Panc1 (cell line): ENCODE measurements at regions not wholly inside any gene's neighbourhood (a gene's known extent, or its start where the extent isn't known, plus 50 kb on each side); places are given as distances from the start of the nearest gene placed in this dataset.

ENCODE experiments used
- POLR2AphosphoS5 ChIP-seq: IDR thresholded peaks from 2 replicates; pipeline ENCODE4 v1.6.1; 2012; ENCODE audit warnings: mild to moderate bottlenecking, low read depth, low read length, moderate library complexity
- TCF7L2 ChIP-seq: IDR thresholded peaks from 2 replicates; pipeline ENCODE4 v1.6.1; 2011; ENCODE audit warnings: mild to moderate bottlenecking, low read depth, low read length, inconsistent platforms
- TF ChIP-seq, protein P1 (sequence below): fragments of 450-650 bp; IDR thresholded peaks from 2 replicates; pipeline ENCODE4 v1.5.1; 2017; ENCODE audit warnings: mild to moderate bottlenecking

DNA sequence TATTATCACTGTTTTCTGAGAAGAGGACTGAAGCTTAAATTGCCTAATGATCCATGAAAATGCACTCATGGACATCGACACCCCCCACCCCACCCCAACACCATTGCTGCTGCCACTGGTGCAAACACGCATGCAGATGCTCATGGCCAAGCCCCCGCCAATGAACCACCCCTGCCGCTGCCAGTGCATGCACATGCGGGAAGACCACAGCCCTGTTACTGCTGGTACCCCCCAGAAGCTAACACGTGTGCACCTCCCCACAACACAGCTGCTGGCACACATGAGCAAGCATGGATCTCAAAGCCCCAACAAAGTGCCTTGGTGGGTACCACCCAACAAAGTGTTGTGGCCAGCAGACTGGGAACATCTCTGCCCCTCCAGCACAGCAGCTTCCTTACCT lies 594.1 kb upstream of the FAT1 start:
- TF ChIP-seq TCF7L2 (no peak), POLR2AphosphoS5 (no peak)
- TF ChIP-seq, protein P1, sequence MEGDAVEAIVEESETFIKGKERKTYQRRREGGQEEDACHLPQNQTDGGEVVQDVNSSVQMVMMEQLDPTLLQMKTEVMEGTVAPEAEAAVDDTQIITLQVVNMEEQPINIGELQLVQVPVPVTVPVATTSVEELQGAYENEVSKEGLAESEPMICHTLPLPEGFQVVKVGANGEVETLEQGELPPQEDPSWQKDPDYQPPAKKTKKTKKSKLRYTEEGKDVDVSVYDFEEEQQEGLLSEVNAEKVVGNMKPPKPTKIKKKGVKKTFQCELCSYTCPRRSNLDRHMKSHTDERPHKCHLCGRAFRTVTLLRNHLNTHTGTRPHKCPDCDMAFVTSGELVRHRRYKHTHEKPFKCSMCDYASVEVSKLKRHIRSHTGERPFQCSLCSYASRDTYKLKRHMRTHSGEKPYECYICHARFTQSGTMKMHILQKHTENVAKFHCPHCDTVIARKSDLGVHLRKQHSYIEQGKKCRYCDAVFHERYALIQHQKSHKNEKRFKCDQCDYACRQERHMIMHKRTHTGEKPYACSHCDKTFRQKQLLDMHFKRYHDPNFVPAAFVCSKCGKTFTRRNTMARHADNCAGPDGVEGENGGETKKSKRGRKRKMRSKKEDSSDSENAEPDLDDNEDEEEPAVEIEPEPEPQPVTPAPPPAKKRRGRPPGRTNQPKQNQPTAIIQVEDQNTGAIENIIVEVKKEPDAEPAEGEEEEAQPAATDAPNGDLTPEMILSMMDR = no peak
